ENCODE measurements at regions not wholly inside any gene's neighbourhood (a gene's known extent, or its start where the extent isn't known, plus 50 kb on each side); places are given as distances from the start of the nearest gene placed in this dataset.
A peak's percentile ranks its signal among the peaks of the same experiment; 100 is the strongest.

DNA sequence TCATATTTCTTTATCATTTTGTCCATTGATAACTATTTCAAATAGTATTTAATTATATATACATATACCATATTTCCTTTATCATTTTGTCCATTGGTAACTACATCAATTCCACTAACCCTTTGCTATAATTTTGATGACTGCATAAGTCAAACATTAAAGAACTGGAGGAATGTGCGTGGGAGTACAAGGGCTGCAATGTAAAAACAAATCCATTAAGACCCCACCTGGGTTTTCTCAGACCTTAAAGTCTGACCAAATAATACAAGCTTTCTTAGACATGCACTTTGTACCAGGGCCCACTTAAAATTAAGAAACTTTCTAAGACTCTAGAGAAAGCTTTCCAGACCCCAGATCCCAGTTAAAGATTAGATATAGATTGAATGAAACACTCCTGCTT, 1622.4 kb upstream of the PCDH10 start:
- H3K4me3 ChIP-seq: no peak overlapping the region
- CTCF ChIA-PET: no interaction called here
- FAIRE-seq: no peak
- H3K4me1 ChIP-seq: no peaks in the 10 kb centered on the region
- DNase-seq (ENCODE audit: low read depth in 1 of 2, low spot score in 1 of 2): no peak
- H3K4me2 ChIP-seq: no peak overlapping the region
- TF ChIP-seq CEBPB (IDR thresholded peaks at IDR 0.05) (no peak), EP300 (IDR thresholded peaks at IDR 0.05) (no peak), PHF8 (IDR thresholded peaks at IDR 0.05; ENCODE audit: borderline replicate concordance, low read depth) (no peak), FOSL2 (IDR thresholded peaks at IDR 0.05) (no peak), FOSL2 (CRISPR knock-in tag; IDR thresholded peaks at IDR 0.05) (no peak), CBX2 (IDR thresholded peaks at IDR 0.05; ENCODE audit: borderline replicate concordance, low read depth) (no peak), NPAS2 (CRISPR knock-in tag; IDR thresholded peaks at IDR 0.05; ENCODE audit: borderline replicate concordance) (no peak), POLR2A (IDR thresholded peaks at IDR 0.05; ENCODE audit: low read length) (no peak), HOXA7 (CRISPR knock-in tag; IDR thresholded peaks at IDR 0.05) (no peak)
- TF ChIP-seq, protein P1, sequence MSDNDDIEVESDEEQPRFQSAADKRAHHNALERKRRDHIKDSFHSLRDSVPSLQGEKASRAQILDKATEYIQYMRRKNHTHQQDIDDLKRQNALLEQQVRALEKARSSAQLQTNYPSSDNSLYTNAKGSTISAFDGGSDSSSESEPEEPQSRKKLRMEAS (IDR thresholded peaks at IDR 0.05): no peak
- WGBS (ENCODE audit: missing lambda C conversion rate): 33% methylated on average over 1 of the region's 1 CpG
- no peak for ATAC-seq
- no peak overlapping the region for H3K27ac ChIP-seq
- no peaks in the 10 kb centered on the region for H3K9me3 ChIP-seq
- POLR2A ChIA-PET: no interaction called here

DNA sequence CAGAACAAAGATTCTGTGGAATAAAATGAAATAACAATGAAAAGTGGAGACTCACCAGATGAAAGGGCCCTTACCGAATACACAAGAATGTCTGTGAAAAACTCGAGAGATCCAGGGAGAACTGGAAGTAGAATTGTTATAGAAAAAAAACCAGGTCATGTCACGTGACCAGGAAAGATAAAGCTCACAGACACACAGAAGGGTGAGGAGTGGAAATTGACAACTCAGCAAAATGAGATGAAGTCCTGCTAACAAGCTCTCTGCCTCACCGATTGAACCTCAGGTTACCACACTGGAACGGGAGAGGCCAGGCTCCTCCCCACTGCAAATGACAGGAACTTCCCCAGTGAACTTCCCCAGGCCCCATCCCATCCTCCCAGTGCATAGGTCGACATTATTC, 1618.0 kb upstream of the PCDH10 start:
- no peak overlapping the region for H3K4me2 ChIP-seq
- H3K27ac ChIP-seq: no peak overlapping the region
- ATAC-seq: no peak
- H3K4me1 ChIP-seq: no peaks in the 10 kb centered on the region
- ChIA-PET CTCF (no interaction called here), POLR2A (no interaction called here)
- H3K9me3 ChIP-seq: no peaks in the 10 kb centered on the region
- DNase-seq (ENCODE audit: low read depth in 1 of 2, low spot score in 1 of 2): peak in 1 of 2 experiments; percentile 1
- TF ChIP-seq MAFK (IDR thresholded peaks at IDR 0.05; ENCODE audit: partially characterized antibody) (peak; percentile 78), RNF2 (IDR thresholded peaks at IDR 0.05; ENCODE audit: borderline replicate concordance, low read depth) (no peak), FOXS1 (CRISPR knock-in tag; IDR thresholded peaks at IDR 0.05) (no peak), PHF8 (IDR thresholded peaks at IDR 0.05; ENCODE audit: borderline replicate concordance, low read depth) (no peak)
- no peak for FAIRE-seq
- WGBS (ENCODE audit: missing lambda C conversion rate): 29% methylated on average over 6 of the region's 6 CpGs
- H3K4me3 ChIP-seq: no peak overlapping the region

DNA sequence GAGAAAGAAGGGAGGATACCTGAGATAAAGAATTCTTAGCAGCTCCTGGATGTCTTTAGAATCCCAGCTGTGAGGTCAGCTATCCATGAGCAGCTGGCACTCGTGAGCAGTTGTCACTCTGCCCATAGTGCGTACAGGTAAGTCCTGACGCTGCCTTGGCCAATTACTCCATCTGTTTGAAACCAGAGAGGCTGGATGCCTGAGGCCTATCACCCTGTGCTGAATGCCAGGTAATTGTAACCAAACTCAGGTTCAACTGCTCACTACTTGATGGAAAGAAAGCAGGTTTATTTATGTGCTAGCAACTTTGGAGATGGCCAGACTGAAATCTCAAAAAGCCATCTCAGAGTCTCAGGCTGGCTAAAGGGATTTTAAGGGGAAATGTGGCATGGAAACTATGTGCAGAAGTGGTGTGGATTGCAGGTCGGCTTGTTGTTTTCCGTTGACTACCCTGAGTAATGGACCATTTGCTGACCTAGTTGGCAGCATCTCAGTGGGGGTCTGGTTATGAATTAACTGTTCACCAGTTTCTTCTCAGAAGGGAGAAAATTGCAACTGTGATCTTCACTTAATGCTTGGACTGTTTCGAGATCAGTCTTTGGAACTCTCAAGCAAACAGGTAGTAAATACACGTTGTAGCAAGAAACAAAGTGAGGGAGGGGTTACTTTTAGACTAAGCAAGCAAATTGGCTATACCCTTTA, 1614.0 kb upstream of the PCDH10 start:
- no peaks in the 10 kb centered on the region for H3K9me3 ChIP-seq
- 40% methylated on average over 7 of the region's 7 CpGs for WGBS (ENCODE audit: missing lambda C conversion rate)
- no peak overlapping the region for H3K4me2 ChIP-seq
- ChIA-PET POLR2A (no interaction called here), CTCF (interaction anchor here (0.7 kb wide), 1 partner anchor 150 kb away, joined by 3 read pairs; no protein-coding TSS in a partner anchor)
- DNase-seq (ENCODE audit: low read depth in 1 of 2, low spot score in 1 of 2): no peak
- no peak overlapping the region for H3K27ac ChIP-seq
- TF ChIP-seq SREBF2 (IDR thresholded peaks at IDR 0.05) (no peak), HDAC2 (IDR thresholded peaks at IDR 0.05) (no peak), EHF (CRISPR knock-in tag; IDR thresholded peaks at IDR 0.05) (no peak), PHF8 (IDR thresholded peaks at IDR 0.05; ENCODE audit: borderline replicate concordance, low read depth) (no peak), ESRRA (IDR thresholded peaks at IDR 0.05; ENCODE audit: borderline replicate concordance, low read length) (no peak), HEYL (CRISPR knock-in tag; IDR thresholded peaks at IDR 0.05) (no peak), POLR2AphosphoS2 (conservative IDR thresholded peaks at IDR 0.05; ENCODE audit: low read length) (no peak), JUNB (IDR thresholded peaks at IDR 0.05) (no peak)
- TF ChIP-seq, protein P1 (IDR thresholded peaks at IDR 0.05): no peak
- TF ChIP-seq, protein P2, sequence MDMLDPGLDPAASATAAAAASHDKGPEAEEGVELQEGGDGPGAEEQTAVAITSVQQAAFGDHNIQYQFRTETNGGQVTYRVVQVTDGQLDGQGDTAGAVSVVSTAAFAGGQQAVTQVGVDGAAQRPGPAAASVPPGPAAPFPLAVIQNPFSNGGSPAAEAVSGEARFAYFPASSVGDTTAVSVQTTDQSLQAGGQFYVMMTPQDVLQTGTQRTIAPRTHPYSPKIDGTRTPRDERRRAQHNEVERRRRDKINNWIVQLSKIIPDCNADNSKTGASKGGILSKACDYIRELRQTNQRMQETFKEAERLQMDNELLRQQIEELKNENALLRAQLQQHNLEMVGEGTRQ (IDR thresholded peaks at IDR 0.05): no peak
- TF ChIP-seq, protein P3, sequence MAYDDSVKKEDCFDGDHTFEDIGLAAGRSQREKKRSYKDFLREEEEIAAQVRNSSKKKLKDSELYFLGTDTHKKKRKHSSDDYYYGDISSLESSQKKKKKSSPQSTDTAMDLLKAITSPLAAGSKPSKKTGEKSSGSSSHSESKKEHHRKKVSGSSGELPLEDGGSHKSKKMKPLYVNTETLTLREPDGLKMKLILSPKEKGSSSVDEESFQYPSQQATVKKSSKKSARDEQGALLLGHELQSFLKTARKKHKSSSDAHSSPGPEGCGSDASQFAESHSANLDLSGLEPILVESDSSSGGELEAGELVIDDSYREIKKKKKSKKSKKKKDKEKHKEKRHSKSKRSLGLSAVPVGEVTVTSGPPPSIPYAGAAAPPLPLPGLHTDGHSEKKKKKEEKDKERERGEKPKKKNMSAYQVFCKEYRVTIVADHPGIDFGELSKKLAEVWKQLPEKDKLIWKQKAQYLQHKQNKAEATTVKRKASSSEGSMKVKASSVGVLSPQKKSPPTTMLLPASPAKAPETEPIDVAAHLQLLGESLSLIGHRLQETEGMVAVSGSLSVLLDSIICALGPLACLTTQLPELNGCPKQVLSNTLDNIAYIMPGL (CRISPR knock-in tag; IDR thresholded peaks at IDR 0.05; ENCODE audit: borderline replicate concordance): no peak
- FAIRE-seq: no peak
- no peak overlapping the region for H3K4me3 ChIP-seq
- H3K4me1 ChIP-seq: no peaks in the 10 kb centered on the region
- ATAC-seq: no peak

Data from A549 (cell line).